Forelimb muscle (tissue), 1 donor: ENCODE measurements at regions not wholly inside any gene's neighbourhood (a gene's known extent, or its start where the extent isn't known, plus 50 kb on each side); places are given as distances from the start of the nearest gene placed in this dataset.

Source experiments
- DNase-seq: peaks from one replicate; pipeline ENCODE4 v3.0.0-alpha.2; 2013; ENCODE audit warnings: low read depth

DNA sequence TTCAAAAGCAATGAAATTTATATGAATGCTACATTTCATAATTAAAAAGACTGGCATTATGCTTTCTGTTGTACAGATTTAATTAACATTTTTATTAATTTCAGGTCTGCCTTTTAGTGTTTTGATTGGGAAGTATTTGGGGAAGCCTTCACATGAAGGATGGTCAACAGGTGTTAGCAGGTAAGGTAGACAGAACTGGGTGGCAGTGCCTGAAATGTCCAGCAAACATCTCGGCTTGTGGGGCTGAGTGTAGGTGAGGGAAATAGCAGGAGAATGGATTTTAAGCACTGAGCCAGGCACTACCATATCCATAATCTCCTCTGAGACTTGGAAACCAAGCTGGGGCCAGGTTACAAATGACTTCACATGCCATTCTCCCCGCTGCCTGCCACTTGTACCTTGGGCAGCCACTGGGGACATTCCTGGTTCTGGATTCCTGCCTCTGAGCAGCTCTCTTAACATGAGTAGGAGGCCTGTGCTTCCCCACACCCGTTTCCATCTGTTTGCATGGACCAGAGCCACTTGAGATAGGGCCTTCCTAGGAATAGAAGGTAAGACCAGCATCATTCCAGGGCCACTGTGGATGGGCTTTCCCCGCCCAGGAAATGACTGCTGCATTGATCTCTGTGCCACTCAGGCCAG is 125.9 kb upstream of the HES1 start:
- DNase-seq: no peak

DNA sequence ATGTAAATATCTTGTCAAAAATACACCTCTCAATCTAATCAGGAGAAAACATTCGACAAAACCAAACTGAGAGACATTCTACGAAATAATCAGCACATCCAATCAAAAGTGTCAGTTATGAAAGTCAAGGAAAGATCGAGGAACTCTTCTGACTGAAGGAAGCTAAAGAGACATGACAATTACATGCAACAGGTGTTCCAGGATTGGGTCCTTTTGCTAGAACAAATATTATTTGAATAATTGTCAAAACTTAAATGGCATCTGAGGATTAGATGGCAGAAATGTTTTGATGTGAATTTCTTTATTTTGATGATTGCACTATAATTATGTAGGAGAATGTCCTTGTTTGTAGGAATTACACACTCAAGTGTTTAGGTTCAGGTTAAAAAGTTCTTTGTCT is 124.1 kb upstream of the HES1 start:
- no peak for DNase-seq

DNA sequence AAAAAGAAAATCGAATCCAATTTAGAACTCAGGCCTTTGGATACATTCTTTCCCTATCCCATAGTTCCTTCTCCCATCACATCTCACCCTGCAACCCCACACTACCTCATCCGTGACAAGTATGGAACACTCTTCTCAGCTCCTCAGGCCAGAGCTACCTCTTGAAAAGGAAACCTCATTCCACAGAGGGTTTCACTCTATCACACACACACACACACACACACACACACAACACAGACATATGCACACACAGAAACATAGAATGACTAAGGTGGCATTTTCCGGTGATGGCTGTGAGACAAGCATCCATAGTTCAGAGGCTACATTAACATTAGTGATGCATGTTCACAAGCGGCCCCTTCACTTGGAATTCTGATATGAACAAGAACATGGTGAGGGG is 122.0 kb upstream of the HES1 start:
- no peak for DNase-seq

DNA sequence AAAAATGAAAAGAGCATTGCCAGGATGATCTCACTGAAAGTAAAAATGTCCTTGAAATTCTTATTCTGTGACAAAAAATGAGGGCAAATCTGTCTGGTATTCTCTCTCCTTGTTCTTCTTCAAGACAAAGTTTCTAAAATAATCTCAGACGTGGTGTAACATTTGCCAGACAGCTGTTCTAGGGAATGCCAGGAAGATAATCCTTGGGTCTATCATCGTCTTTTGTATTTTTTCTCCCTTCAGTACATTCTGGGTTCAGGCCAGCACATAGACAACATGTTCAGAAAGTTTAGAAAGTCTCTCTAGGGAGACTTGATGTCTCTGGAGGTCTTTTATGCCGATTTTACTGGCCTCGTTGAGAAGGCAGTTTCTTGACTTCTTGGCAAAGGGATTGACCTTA is 121.2 kb upstream of the HES1 start:
- DNase-seq: no peak

DNA sequence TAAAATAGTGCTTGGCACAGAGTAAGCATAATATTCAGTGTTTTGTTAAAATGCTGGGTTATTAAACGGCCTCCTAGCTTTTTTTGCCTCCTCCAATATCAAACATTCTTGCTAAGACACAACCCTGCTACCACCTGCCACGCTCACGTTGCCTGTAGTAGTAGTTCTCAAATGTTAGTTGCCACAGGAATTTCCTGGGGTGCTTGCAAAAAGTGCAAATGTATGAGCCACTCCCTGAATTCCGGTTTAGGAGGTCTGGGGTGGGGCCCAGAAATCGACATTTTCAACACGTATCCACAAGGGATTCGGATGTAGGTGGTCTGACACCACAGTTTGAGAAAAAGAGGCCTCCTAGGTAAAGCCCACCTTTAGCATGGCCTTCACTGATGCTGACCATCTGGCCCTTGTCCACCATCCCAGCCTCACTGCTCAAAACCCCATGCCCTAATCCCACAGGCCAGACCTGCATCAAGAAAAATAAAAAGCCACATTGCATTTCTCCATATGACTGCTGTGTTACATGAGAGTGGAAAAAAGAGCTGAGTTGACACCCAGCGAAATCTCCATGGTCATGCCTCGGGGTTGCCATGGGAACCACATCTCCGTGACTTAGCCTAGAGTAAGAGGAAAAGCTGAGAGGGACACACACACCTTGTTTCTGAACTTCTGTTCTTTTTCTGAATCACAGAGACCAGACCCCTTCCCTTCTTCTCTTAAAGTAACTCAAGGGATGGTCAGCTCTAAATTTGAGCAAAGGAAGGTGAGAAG is 116.4 kb upstream of the HES1 start:
- DNase-seq: no peak

DNA sequence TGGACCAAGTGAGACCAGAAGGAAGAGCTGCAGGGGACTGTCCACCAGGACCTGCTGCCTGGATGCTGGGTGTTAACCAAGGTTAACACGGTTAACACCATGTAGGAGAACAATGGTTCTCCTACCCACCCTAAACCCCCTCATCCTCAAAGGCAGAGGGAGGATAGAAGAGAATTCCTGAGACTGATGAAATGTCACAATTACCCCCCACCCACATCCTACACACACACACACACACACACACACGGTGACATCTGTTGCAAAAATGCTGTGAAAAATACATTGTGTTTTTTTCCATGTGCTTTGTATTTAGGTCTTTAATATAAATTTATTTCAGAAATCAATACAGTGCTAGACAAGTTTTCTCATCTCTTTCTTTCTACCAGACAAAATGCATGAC is 113.9 kb upstream of the HES1 start:
- no peak for DNase-seq

DNA sequence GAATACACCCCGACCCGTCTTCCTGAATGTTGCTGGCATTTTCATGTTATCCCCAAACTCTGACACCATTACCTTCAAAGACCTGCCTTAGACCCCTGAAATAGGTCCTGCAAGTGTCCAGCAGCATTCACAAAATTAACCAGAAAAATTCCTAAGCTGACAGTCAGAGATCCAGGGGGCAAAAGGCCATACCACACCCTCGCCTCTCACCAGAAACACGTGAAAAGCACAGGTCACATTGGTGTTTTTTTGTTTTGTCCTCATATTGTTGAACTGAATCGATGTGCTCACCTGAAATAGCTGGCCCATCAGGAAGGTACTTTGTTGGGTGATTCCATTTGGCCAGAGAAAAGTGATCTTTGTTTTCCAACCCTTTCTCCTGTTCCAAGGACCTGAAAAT is 113.1 kb upstream of the HES1 start:
- no peak for DNase-seq

DNA sequence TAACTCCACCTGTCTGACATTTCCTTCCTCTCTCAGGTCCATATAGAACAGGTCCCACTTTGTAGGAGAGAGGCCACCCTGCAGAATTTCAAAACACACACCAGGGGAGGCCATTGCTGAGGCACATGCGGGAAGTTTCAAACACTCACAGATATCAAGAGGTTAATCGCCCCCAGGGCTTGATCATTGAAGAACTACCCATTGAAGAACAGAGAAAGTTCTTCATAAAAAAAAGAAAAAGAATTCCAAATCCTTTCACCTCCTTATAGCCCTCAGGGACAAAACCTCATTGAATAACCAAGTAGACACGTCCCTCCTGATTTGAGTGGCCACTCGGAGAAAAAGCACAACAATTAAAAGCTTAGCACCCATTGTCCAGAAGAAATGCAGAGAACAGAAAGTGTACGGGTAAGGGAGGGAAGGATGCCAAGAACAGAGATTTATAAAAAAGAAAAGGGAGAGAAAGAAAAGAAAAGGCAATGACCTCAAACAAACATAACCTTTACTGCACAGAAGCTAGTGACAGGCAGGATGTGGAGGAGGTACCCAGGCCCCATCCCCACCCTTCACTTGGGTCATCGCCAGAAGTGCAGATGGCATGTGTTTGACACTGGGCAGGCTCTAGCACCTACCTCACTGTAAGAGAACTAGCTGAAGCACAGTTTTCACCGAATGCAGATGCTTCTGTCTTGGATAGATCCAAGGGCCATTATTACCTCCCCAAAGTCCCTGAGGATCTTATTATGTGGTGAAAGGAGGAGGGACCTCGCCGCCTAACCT is 112.3 kb upstream of the HES1 start:
- DNase-seq: no peak

DNA sequence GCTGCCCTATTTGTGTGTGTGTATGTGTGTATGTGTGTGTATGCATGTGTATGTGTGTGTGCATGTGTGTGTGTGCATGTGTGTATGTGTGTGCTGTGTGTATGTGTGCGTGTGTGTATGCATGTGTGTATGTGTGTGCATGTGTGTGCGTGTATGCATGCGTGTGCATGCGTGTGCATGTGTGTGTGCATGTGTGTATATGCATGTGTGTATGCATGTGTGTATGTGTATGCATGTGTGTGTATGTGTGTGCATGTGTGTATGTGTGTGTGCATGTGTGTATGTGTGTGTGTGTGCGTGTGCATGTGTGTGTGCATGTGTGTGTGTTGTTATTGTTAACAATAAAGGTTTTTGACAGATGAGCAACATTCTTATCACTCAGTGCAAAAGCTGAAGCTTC is 110.8 kb upstream of the HES1 start:
- DNase-seq: no peak

DNA sequence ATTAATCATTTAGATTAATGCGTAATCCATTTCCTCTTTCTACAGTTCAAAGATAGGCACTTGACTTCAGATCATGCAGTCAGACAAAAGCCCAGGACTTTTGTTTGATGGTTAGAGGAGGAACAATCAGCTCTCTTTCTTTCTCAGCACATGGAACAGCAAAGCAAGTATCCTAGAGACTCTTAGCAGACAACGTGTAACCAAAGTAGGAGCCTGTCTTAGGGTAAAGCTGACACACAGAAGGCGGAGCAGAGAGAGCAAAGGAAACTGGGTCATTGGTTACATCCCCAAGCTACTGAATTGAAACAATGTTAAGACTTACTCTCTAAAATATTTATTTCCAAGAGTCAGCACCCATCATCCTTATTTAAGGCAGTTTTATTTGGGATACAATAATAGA is 110.0 kb upstream of the HES1 start:
- no peak for DNase-seq

DNA sequence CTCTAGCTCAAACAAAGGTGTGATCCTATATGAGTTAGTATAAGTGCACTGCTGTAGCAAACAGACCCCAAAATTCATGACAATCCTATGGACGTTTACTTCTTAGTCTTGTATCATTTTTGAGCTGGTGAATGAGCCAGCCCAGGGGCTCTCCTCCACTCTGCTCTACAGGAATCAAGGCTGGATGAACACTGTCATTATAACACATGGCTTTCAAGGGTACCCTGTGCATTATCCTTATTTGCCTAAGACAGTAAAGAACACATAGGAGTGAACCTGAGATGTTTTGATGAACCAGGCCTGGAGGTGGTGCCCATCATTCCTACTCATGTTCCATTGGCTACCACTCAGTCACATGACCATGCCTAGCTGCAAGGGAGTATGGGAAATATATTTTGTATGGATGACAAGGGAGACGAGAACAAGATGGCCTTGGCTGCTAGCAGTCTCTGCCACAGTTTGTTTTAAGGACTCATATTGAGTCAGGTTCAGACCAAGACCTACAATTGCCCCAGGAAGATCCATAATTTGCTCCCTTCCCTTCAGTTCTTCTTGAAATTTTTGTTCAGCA is 107.4 kb upstream of the HES1 start:
- no peak for DNase-seq

DNA sequence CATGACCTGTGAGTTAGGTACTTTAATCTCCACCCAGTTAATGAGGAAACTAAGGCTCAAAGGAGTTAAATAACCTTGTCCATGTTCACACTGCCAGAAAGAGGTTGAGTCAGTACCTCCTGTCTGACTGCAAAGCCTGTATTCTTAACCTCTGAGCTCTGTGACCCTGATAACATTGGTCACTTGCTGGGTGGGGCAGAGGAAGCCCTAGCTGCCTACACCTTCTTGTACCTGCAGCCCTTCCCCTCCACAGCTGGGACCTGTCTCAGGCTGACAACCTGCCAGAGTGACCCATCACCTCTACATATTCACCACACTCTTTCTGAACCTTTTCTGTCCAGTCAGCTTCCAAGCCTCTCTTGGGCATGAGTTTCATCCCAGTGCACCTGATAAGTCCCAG is 106.1 kb upstream of the HES1 start:
- no peak for DNase-seq

DNA sequence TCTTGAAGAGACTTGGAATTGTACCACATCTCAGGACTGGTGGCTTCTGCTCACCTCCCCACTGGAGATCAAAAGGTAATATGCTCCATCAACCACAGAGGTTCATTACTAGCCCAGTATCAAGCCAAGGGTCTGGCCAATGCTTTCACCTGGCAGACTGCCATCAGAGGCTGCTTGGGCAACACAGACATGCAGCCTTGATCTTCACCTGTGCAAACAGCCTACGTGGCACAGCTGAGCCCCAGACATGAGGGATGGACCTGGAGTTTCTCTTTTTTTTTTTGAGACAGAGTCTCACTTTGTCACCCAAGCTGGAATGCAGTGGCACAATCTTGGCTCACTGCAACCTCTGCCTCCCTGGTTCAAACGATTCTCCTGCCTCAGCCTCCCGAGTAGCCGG is 105.6 kb upstream of the HES1 start:
- DNase-seq: no peak

DNA sequence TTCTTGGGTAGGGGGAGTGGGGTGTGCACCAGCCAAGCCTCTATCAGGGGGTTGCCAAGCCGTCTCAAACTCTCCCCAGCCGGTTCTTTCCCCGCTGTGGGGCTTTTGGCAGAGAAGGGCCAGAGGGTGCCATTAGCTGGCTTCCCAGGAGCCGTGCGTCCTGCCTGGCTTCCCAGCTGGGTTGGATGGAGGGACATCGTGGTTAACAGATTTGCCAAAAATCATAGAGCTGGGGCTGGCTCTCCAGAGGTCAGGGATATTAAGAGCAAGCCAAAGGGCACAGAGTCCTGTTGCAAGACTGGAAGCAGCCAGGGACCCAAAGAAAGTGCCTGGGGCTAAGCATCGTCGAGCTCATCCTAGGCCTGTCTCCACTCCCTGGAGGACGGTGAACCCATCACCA is 104.6 kb upstream of the HES1 start:
- no peak for DNase-seq

DNA sequence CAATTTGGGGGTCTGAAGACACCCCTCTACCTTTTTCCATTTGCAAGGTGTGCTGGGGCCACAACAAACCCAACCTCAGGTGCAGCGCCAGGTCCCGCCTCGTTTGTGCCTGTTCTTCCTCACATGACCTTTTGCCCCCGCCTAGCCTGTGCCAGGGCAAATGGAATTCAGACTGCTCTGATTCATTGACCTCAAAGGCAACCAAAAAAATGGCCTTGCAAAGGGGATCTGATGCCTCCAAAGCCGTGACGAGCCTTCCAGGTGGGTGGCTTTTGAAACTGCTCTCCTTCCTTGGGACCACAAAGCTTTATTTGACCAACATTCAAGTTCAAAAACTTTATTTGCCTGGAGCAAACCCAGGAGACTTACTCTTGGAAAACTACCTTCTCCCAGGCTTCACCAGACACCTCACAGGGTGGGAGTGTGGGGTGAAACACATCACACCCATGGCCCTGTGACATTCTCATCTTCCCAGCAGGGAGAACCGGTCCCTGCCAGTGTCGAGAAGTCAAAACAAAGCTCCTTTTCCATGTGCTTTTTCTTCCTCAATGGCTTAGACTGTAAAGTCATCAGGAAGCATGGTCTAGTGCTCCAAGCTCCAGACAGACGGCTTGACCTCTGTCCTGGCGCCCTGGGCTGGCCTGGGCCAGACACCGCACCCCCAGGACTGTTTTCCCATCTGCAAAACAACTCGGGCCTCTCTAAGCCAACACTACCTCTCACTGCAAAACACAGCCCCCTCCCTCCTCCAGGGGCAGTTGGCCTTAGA is 103.9 kb upstream of the HES1 start:
- DNase-seq: no peak

DNA sequence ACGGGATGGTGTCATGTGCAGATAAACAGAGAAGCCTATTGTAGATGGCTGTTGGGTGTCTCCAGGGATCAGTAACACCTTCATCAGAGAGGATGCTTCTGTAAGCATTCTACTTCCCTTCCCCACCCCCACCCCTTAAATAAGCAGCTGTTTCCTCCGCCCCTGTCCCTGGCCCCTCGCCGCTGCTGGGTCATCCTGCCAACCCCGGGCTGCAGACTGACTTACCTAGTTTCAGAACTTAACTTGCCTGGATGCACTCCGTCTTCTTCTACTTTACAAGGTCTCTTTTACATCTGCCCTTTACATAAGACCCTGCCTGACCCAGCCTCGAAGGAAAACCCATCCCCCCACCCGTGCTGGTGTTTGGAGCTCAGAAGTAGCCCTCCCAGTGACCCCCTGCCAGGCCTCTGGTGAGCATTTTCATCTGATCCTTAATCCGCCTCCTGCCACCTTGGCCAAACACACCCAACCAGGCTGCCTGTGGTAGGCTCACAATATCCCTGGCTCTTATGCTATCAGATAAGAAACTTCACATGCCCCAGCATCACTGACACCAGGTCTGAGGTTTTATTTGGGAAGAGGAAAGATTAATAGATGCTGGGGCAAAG is 103.0 kb upstream of the HES1 start:
- DNase-seq: no peak

DNA sequence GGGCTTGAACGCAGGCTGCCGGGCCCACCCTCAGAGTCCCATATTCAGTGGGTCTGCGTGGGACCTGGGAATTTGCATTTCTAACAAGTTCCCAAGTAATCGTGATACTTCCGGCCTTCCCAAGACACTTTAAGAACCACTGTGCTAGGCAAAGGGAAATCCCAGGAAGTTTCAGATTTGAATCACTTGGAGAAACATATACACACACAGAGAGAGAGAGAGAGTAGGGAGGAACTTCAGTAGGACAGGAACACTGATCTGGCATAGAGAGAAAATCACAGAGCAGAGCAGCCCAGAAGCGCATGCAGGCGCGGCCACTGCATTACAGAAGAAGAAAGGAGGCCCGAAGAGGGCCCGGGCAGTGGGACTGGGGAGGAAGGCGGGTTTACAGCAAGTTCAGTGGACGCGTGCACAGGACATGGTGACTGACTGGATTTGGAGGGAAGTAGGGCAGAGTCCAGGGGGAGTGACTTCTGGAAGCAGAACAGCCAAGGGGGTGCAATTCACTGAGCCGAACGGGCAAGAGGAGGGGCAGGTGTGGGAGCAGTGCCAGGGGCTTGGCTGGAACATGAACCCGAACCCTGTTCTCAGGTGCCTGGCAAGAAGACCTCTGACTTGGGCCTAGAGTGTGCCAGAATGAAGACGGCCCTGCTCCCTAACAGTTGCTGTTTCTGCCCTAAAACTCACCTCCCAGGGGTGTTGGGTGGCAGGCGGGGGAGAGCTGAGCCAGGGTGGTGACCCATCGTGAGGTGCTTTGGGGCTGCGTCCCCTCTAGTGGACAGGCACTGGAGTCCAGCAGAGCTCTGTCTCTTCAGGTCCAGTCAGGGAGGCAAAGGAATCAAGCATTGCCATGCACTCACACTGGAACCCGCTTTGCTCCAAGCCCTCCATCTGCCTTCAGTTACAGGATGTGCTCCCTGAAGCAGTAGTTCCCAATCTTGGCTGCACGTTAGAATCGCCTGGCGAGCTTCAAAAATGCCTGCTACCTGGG is 101.3 kb upstream of the HES1 start:
- no peak for DNase-seq

DNA sequence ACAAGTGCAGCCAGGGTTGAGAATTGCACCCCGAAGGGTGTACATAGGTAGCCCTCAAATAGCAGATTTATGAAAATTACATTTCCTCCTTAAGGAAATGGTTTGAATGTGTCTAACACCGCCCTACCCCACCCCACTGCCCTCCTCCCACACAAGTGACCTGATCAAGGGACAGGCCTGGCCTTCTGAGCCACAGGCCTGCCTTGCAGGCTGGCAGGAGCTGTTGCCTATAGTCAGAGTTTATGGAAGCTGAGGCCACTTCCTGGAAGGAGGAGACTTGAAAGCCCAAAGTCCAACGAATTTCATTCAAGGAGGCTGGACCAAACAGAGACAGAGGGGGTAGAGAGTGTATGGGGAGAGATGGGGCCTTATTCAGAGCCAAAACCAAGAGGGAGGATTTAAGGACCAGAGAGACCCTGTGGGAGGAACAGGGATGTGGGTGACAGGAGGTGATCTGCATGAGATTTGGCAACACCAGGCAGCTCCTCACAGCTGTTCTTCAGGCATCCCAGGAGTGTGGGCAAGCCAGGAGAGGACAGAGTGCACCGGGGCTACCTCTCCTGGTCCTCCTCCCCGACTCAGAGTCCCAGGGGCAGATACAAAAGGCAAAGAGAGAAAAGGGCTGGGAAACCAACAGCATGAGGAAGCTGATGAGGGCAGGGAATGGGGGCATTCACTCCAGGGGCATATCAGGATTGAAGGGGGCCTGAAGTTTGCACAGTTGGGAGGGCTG is 100.4 kb upstream of the HES1 start:
- no peak for DNase-seq

DNA sequence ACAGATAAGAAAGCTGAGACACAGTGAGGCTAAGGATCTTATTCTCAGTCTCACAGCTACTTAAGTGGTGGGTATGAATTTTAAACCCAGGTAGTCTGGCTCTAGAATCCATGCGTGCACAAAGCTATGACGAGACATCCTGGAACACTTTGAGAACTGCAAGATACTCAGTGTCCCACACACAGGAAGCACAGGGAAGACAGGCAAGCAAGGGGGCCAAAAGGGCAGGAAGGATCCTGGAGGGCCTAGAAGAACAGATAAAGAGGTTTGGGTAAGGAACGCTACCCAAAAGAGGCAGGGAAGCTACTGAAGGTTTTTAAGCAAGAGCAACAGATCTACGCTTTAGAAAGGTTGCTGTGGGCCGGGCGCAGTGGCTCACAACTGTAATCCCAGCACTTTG is 99.1 kb upstream of the HES1 start:
- DNase-seq: no peak
